Kidney (tissue), 13 donors: ENCODE measurements at regions not wholly inside any gene's neighbourhood (a gene's known extent, or its start where the extent isn't known, plus 50 kb on each side); places are given as distances from the start of the nearest gene placed in this dataset.

Experiments used
- DNase-seq, 5 donors: peaks; one replicate each; pipeline ENCODE4 v3.0.0-alpha.2; 2013 to 2020
- FAIRE-seq: peaks from 2 replicates; lab custom pipeline; 2012; peaks lifted over from hg19 to GRCh38; lab: Jason Lieb, UNC
- H3K27ac ChIP-seq, 2 donors: one replicate each; pipeline ENCODE4 v1.7.0; 2013; ENCODE audit warnings: low read depth in 2 of 2, low read length in 2 of 2, inconsistent platforms in 1 of 2
- H3K27me3 ChIP-seq: one replicate; pipeline ENCODE4 v1.7.1; 2013; ENCODE audit warnings: low read length, inconsistent platforms; ENCODE audit not compliant: control insufficient read depth, insufficient read depth
- H3K36me3 ChIP-seq, 3 donors: one replicate each; pipeline versions ENCODE4 v1.7.0 to v1.7.1; 2013; ENCODE audit warnings: low read length in 3 of 3, control low read depth in 1 of 3, inconsistent platforms in 1 of 3; ENCODE audit not compliant: insufficient read depth in 3 of 3, control insufficient read depth in 2 of 3
- H3K4me1 ChIP-seq, 3 donors: one replicate each; pipeline versions ENCODE4 v1.7.0 to v1.7.1; 2013; ENCODE audit warnings: low read length in 3 of 3, inconsistent platforms in 1 of 3, low read depth in 1 of 3; ENCODE audit not compliant: control insufficient read depth in 2 of 3, insufficient read depth in 2 of 3
- H3K4me3 ChIP-seq, 3 donors: one replicate each; pipeline versions ENCODE4 v1.7.0 to v1.8.1; 2013; ENCODE audit warnings: low read length in 3 of 3, control low read depth in 1 of 3, inconsistent platforms in 1 of 3
- H3K9ac ChIP-seq, 3 donors: one replicate each; pipeline versions ENCODE4 v1.7.0 to v1.7.1; 2013; ENCODE audit warnings: low read length in 3 of 3, control low read depth in 1 of 3, inconsistent platforms in 1 of 3
- H3K9me3 ChIP-seq, 3 donors: one replicate each; pipeline versions ENCODE4 v1.7.0 to v1.7.1; 2013; ENCODE audit warnings: low read length in 3 of 3, control low read depth in 1 of 3, inconsistent platforms in 1 of 3; ENCODE audit not compliant: control insufficient read depth in 2 of 3, insufficient read depth in 1 of 3
- intact Hi-C: fragments of 100-400 bp; cut with DNase I; formaldehyde crosslinking; loops from one replicate; pipeline ENCODE4 v1.11.1; 2022
- TF ChIP-seq, protein P1 (sequence below): IDR thresholded peaks from 3 replicates; pipeline ENCODE4 v1.5.1; 2012; ENCODE audit warnings: mild to moderate bottlenecking, moderate library complexity, borderline replicate concordance; ENCODE audit not compliant: insufficient read depth; ENCODE audit errors: extremely low read depth
- donor health status: control.
- donor health status: control.
- donor health status: control.
- donor health status: control.
- donor health status: control.
- donor health status: DM: yes; HTN: yes; CAD: no.
- donor health status: Normal renal cell carcinoma (clear cell type).

DNA sequence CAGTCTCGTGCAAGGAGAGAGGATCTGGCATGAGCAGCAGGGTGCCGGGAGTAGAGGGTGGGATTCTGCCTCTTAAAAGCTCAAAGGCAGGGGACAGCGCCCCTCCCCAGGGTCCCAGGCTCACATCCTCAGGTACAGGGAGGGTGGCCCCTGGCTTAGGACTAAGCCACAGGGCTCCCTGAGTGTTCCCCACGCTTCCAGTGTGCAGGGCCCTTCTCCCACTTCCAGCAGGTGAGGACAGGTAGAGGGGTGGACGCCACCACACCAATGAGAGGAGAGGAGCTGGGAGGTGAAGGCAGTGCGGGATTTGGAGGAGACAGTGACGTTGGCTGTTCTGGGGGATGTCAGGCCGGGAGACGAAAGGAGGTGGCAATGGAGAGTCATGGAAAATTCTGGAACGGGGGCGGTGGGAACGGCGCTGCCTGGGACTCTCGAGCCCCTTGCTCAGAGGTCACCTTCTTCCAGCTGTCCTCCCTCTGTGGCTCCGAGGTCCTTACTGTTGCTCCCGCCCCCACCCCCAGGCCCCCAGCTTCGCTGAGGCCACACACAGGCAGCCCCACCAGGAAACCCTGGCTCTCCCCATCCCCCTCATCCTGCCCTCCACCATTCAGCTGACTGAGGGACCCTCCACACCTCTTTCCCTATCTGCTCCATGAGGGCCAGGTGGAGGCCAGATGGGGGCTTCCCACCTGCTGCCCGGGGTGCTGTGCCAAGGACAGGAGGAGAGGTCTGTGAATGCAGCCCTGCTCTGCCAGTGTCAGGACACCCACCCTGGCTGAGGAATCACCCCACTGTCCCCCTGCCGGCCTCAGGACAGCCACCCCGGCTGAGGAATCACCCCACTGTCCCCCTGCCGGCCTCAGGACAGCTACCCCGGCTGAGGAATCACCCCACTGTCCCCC lies 57.7 kb upstream of the ACSF3 start:
- H3K27ac ChIP-seq = no peak overlapping the region
- FAIRE-seq (no peak), DNase-seq (peak in 1 of 5 donors; percentile 50)
- TF ChIP-seq, protein P1, sequence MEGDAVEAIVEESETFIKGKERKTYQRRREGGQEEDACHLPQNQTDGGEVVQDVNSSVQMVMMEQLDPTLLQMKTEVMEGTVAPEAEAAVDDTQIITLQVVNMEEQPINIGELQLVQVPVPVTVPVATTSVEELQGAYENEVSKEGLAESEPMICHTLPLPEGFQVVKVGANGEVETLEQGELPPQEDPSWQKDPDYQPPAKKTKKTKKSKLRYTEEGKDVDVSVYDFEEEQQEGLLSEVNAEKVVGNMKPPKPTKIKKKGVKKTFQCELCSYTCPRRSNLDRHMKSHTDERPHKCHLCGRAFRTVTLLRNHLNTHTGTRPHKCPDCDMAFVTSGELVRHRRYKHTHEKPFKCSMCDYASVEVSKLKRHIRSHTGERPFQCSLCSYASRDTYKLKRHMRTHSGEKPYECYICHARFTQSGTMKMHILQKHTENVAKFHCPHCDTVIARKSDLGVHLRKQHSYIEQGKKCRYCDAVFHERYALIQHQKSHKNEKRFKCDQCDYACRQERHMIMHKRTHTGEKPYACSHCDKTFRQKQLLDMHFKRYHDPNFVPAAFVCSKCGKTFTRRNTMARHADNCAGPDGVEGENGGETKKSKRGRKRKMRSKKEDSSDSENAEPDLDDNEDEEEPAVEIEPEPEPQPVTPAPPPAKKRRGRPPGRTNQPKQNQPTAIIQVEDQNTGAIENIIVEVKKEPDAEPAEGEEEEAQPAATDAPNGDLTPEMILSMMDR = no peak
- no peaks in the 10 kb centered on the region for H3K36me3 ChIP-seq
- no peak overlapping the region for H3K9ac ChIP-seq
- intact Hi-C loops = no loop called here
- no peaks in the 10 kb centered on the region for H3K9me3 ChIP-seq
- H3K27me3 ChIP-seq = no peaks in the 10 kb centered on the region
- no peak overlapping the region for H3K4me3 ChIP-seq
- H3K4me1 ChIP-seq = no peaks in the 10 kb centered on the region

DNA sequence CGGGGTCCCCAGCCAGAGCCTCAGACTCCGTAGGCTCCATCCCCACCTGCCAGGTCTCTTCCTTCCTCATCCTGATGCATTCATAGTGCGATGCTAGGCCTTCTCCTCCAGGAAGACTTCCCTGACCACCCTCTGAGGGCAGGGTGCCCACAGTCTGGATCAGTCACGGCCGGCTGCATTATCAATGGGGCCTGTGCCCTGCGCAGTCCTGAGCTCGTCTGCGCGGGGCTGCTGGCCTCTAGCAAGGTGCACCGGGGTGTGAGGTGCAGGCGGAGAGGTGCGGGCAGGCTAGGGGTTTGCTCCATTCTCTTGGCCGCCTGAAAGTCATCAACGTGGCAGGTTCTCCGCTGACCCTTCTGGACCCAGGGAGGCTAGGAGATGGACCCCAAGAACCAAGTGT lies 56.9 kb upstream of the ACSF3 start:
- DNase-seq (peak in 1 of 5 donors; percentile 53), FAIRE-seq (no peak)
- Histone ChIP-seq H3K4me3 (no peak overlapping the region), H3K9ac (no peak overlapping the region), H3K27ac (no peak overlapping the region), H3K36me3 (no peaks in the 10 kb centered on the region), H3K4me1 (no peaks in the 10 kb centered on the region), H3K27me3 (no peaks in the 10 kb centered on the region), H3K9me3 (no peaks in the 10 kb centered on the region)
- intact Hi-C loops = no loop called here
- TF ChIP-seq, protein P1 = no peak

DNA sequence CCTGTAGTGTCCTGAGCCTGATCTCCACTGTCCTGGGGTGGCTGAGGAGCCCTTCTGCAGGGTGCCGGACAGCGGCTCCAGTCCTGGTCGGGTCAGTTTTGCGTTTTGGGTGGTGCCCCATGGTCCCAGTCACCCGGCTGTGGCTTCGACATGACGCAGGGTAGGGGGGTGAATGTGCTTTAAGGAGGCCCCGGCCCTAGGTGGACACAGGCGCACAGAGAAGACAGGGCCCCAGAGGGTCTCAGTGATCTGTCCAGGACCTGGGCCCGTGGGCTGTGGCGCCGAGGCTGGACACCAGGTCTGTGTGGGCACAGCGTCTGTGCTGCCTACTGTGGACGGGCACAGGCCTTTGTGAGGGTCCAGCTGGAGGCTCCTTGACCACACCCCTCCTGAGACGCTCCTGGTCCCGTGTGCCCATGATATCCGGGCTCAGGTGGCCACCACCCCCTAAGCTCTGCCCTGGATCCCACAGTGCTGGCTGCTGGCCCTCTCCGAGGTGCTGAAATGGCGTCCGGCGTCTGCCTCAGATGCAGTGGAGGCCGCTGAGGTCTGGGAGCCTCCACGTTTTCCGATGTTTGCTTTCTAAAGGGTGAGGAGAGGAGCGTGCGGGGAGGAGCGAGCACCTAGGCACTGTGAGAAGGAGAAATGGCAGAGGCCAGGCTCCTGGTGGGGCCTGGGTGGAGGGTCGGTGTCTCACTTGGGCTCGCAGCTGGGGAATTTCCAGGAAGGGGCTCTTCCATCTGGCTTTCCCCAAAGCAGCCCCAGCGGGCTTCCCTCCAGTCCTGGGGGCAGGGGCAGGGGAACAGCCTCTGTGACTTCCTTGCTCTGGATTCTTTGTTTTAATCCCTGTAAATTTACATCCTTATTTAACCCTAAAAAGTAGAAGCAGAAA lies 56.1 kb upstream of the ACSF3 start:
- H3K9me3 ChIP-seq = no peaks in the 10 kb centered on the region
- no peak overlapping the region for H3K4me3 ChIP-seq
- H3K36me3 ChIP-seq = no peaks in the 10 kb centered on the region
- no peak overlapping the region for H3K9ac ChIP-seq
- DNase-seq (peak; percentile 70 to 87 (median 87)), FAIRE-seq (no peak)
- no peaks in the 10 kb centered on the region for H3K27me3 ChIP-seq
- H3K4me1 ChIP-seq = no peaks in the 10 kb centered on the region
- no peak overlapping the region for H3K27ac ChIP-seq
- TF ChIP-seq, protein P1 = no peak
- intact Hi-C loops = no loop called here
